ENCODE measurements at regions not wholly inside any gene's neighbourhood (a gene's known extent, or its start where the extent isn't known, plus 50 kb on each side); places are given as distances from the start of the nearest gene placed in this dataset.

- intact Hi-C loops (cut with DNase I) = no loop called here
- peak in 2 of 10 donors; percentile 58 to 73 for DNase-seq
Measured at GRCh38 chr2:228866044-228866443, 405.0 kb downstream of the PID1 start.

- no peak for DNase-seq
- intact Hi-C loops (cut with DNase I) = no loop called here
Measured at GRCh38 chr2:228864131-228864530, 407.0 kb downstream of the PID1 start.

GRCh38 chr2:228860601-228861285, 410.3 kb downstream of the PID1 start:
- DNase-seq = no peak
- intact Hi-C loops (cut with DNase I) = no loop called here

- no peak for DNase-seq
- intact Hi-C loops (cut with DNase I) = no loop called here
Measured at GRCh38 chr2:228853151-228853550, 417.9 kb downstream of the PID1 start.

GRCh38 chr2:228848638-228849037, 422.4 kb downstream of the PID1 start:
- intact Hi-C loops (cut with DNase I) = no loop called here
- DNase-seq = no peak

GRCh38 chr2:228847684-228848083, 423.4 kb downstream of the PID1 start:
- intact Hi-C loops (cut with DNase I) = no loop called here
- no peak for DNase-seq

GRCh38 chr2:228846161-228846560, 424.9 kb downstream of the PID1 start:
- DNase-seq = no peak
- intact Hi-C loops (cut with DNase I) = no loop called here

- DNase-seq = no peak
- intact Hi-C loops (cut with DNase I) = no loop called here
Measured at GRCh38 chr2:228845162-228845925, 425.7 kb downstream of the PID1 start.

- intact Hi-C loops (cut with DNase I) = no loop called here
Measured at GRCh38 chr2:228841877-228842276, 429.2 kb downstream of the PID1 start.

GRCh38 chr2:228841475-228841874, 429.6 kb downstream of the PID1 start:
- DNase-seq = no peak
- intact Hi-C loops (cut with DNase I) = no loop called here

More at GRCh38 chr2:228841877-228842276, 429.2 kb downstream of the PID1 start:
- no peak for DNase-seq

GRCh38 chr2:228840743-228841114, 430.4 kb downstream of the PID1 start:
- intact Hi-C loops (cut with DNase I) = no loop called here
- no peak for DNase-seq

- intact Hi-C loops (cut with DNase I) = no loop called here
Measured at GRCh38 chr2:228840113-228840742, 430.9 kb downstream of the PID1 start.

GRCh38 chr2:228839421-228839876, 431.6 kb downstream of the PID1 start:
- intact Hi-C loops (cut with DNase I) = no loop called here
- DNase-seq = no peak

More at GRCh38 chr2:228840113-228840742, 430.9 kb downstream of the PID1 start:
- DNase-seq = no peak

- intact Hi-C loops (cut with DNase I) = no loop called here
Measured at GRCh38 chr2:228838819-228839218, 432.3 kb downstream of the PID1 start.

GRCh38 chr2:228828397-228828796, 442.7 kb downstream of the PID1 start:
- intact Hi-C loops (cut with DNase I) = no loop called here
- no peak for DNase-seq

More at GRCh38 chr2:228838819-228839218, 432.3 kb downstream of the PID1 start:
- no peak for DNase-seq

- intact Hi-C loops (cut with DNase I) = no loop called here
- DNase-seq = no peak
Measured at GRCh38 chr2:228827056-228827700, 443.9 kb downstream of the PID1 start.

- no peak for DNase-seq
- intact Hi-C loops (cut with DNase I) = loop anchor here (10.0 kb wide), 1 partner anchor 705 kb away; no protein-coding TSS in a partner anchor
Measured at GRCh38 chr2:228819701-228820100, 451.4 kb downstream of the PID1 start.

- intact Hi-C loops (cut with DNase I) = no loop called here
- no peak for DNase-seq
Measured at GRCh38 chr2:228802181-228803071, 468.7 kb downstream of the PID1 start.

- intact Hi-C loops (cut with DNase I) = no loop called here
- no peak for DNase-seq
Measured at GRCh38 chr2:228801451-228801850, 469.6 kb downstream of the PID1 start.

GRCh38 chr2:228799208-228799588, 471.9 kb downstream of the PID1 start:
- DNase-seq = no peak
- intact Hi-C loops (cut with DNase I) = no loop called here

All from posterior cingulate gyrus (tissue), 11 donors.